ENCODE measurements at regions not wholly inside any gene's neighbourhood (a gene's known extent, or its start where the extent isn't known, plus 50 kb on each side); places are given as distances from the start of the nearest gene placed in this dataset.

DNA sequence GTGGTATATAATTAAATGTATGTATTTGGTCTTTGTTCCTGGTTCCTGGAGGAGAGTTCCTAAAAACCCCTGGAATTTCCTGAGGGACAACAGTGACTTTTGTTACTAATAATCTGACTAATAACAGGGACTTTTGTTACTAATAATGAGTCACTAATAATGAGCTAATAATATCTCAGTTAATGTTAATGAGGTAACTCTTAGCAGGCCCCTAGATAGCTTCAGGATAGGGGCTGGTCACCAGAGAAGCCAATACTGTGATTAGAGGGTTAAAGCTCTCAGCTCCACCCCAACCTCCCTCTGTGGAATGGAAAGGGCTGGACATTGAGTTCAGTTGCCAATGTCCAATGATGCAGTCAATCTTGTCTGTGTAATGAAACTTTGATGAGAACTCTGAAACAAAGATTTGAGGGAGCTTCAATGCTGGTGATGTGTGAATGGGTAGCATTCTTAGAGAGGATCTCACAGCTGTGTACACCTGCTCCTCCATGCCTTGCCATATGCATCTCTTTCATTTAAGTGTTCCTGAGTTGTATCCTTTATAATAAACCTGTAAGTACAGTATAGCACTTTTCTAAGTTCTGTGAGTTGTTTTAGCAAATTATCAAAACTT is 1431.4 kb upstream of the TENM4 start:
- peaks cover 1% of the 10 kb centered on the region for H3K9me3 Mint-ChIP-seq
- POLR2A ChIA-PET, result no interaction called here
- H3K27me3 Mint-ChIP-seq, result no peaks in the 10 kb centered on the region
- H3K27ac Mint-ChIP-seq, result no peak overlapping the region
- H3K4me3 Mint-ChIP-seq, result no peak overlapping the region
- no peak for ATAC-seq (ENCODE audit: low read depth)
- H3K4me1 Mint-ChIP-seq, result no peaks in the 10 kb centered on the region
- no peak for DNase-seq
- no peaks in the 10 kb centered on the region for H3K36me3 Mint-ChIP-seq

DNA sequence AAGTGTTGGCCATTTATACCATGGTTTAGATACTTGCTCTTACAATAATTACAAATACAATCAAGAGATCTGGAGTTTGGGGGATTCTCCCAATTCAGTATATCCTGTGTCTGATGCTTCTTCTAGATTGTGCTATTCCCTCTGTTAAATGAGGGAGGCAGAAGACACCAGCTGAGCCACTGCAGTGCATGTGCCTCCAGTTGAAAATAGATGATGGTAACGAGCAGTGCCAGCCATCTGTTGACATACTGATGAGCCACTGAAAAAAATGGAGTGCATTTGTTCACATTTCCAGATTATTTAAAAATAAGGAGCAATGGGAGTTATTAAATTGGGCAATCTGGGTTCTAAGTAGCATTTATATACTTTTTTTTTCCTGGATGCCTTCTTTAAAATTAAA is 1428.0 kb upstream of the TENM4 start:
- Mint-ChIP-seq H3K36me3 (no peaks in the 10 kb centered on the region), H3K4me1 (no peaks in the 10 kb centered on the region), H3K4me3 (no peak overlapping the region), H3K9me3 (peaks cover 1% of the 10 kb centered on the region), H3K27me3 (no peaks in the 10 kb centered on the region), H3K27ac (no peak overlapping the region)
- DNase-seq, result no peak
- ATAC-seq (ENCODE audit: low read depth), result no peak
- POLR2A ChIA-PET, result no interaction called here

DNA sequence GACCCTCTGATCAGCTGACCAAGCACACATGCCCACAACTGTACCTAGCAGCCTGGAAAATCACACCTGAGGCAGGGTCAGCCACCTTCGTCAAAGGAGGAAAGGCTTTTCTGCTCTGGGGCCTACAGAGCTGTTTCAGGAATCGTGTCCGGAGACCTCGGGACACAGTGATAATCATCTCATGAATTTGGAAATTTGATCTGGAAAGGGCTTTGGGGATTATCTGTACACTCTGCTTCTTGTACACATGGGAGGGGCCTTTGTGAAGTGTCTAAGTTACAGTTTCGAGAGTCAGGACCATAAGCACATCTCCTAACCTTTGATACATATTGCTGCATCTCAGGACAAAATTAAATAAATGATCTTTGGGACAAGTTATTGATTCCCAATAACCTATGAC is 1421.2 kb upstream of the TENM4 start:
- Mint-ChIP-seq H3K27ac (no peak overlapping the region), H3K4me3 (no peak overlapping the region), H3K4me1 (no peaks in the 10 kb centered on the region), H3K9me3 (peaks cover 2% of the 10 kb centered on the region), H3K36me3 (no peaks in the 10 kb centered on the region), H3K27me3 (no peaks in the 10 kb centered on the region)
- no peak for DNase-seq
- no peak for ATAC-seq (ENCODE audit: low read depth)
- POLR2A ChIA-PET, result no interaction called here

DNA sequence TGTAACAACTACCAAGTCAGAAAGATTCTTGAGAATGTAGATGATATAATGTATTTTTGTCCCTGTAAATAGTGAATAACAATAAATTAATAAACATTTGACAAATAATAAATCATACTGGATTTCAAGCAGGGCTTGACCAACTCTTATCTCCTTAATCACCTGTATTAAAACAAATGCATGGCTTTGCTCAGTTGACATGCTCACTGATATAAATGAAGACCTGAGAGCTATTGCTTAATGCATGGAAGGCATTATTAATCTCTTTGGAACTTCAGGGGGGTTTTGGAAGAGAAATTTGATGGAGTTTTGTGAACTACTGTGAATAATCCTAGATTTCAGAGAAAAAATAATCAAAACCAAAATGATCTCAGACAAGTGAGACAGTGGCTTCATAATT is 1420.4 kb upstream of the TENM4 start:
- DNase-seq (no peak), ATAC-seq (ENCODE audit: low read depth) (no peak)
- no peaks in the 10 kb centered on the region for H3K27me3 Mint-ChIP-seq
- peaks cover 2% of the 10 kb centered on the region for H3K9me3 Mint-ChIP-seq
- H3K4me3 Mint-ChIP-seq, result no peak overlapping the region
- no peak overlapping the region for H3K27ac Mint-ChIP-seq
- POLR2A ChIA-PET, result no interaction called here
- no peaks in the 10 kb centered on the region for H3K36me3 Mint-ChIP-seq
- H3K4me1 Mint-ChIP-seq, result no peaks in the 10 kb centered on the region

DNA sequence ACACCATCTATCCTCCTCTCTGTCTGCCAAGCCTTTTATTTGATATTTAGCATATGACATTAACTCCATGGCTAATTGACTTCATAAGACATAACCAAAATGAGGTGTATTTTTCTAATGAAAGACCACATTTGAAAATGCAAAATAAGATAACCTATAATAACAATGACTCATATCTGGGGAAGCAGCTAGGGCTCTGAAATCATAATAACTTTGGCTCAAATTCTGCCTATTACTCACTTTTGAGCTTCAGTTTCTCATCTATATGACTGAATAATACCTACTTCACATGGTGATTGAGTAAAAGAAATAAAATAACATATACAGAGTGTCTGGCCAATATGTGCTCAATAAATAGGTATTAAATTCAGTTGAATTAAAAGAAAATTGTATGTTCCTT is 1419.8 kb upstream of the TENM4 start:
- H3K4me1 Mint-ChIP-seq, result no peaks in the 10 kb centered on the region
- peaks cover 2% of the 10 kb centered on the region for H3K9me3 Mint-ChIP-seq
- H3K27ac Mint-ChIP-seq, result no peak overlapping the region
- no peaks in the 10 kb centered on the region for H3K27me3 Mint-ChIP-seq
- ATAC-seq (ENCODE audit: low read depth) (no peak), DNase-seq (no peak)
- POLR2A ChIA-PET, result no interaction called here
- no peak overlapping the region for H3K4me3 Mint-ChIP-seq
- no peaks in the 10 kb centered on the region for H3K36me3 Mint-ChIP-seq

DNA sequence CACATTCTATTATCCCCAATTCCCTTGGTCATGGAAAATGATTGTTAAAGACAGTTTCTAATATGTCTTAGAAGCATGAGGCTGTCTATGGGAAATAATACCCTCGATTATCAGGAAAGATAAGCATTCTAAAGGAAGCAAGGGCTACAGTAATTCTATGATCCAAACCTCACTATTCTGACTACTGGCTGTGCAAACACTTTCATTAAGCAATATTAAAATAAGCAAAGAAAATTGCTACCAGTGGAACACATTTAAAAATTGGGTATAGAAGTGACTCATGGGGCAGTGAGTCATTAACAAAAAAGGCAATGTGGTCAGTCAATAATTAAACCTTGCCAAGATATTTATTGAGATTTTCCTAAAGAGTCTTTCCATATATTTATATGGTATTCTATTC is 1415.2 kb upstream of the TENM4 start:
- Mint-ChIP-seq H3K27ac (no peak overlapping the region), H3K4me3 (no peak overlapping the region), H3K4me1 (no peaks in the 10 kb centered on the region), H3K9me3 (peaks cover 4% of the 10 kb centered on the region), H3K36me3 (no peaks in the 10 kb centered on the region), H3K27me3 (no peaks in the 10 kb centered on the region)
- POLR2A ChIA-PET, result no interaction called here
- ATAC-seq (ENCODE audit: low read depth), result no peak
- DNase-seq, result no peak

DNA sequence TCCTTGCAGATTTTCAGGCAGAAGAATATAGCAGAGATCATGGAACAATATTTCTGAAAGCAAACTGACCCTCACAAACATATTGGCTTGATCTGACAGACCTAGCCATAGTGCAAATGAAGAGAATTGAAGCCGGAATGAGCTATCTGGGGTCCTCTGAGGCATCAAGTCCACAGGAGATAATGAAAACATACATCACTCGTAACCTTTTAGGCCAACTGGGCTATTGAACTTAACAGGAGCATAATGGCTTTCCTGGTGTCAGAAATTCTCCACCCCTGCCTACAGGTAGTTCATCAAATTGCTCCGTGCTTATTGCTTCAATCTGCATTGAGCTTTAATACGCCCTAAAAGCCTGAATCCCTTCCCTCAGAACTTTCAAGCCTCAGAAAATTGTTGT is 1414.6 kb upstream of the TENM4 start:
- POLR2A ChIA-PET, result no interaction called here
- no peak overlapping the region for H3K4me3 Mint-ChIP-seq
- DNase-seq (no peak), ATAC-seq (ENCODE audit: low read depth) (no peak)
- H3K27ac Mint-ChIP-seq, result no peak overlapping the region
- H3K27me3 Mint-ChIP-seq, result no peaks in the 10 kb centered on the region
- peaks cover 4% of the 10 kb centered on the region for H3K9me3 Mint-ChIP-seq
- no peaks in the 10 kb centered on the region for H3K36me3 Mint-ChIP-seq
- no peaks in the 10 kb centered on the region for H3K4me1 Mint-ChIP-seq

DNA sequence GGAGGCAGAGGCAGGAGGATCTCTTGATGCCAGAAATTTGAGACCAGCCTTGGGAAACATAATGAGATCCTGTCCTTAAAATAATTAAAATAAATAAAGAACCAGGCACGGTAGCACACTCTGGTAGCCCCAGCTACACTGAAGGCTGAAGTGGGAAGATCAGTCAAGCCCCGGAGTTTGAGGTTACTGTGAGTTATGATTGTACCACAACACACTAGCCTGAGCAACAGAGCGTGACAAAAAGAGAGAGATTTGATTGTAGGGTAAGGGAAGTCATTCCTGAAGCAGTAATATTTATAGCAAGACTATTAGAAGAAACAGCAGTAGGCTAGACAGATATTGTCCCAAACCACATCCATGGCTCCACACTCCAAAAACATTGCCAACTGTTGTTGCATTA is 1408.4 kb upstream of the TENM4 start:
- Mint-ChIP-seq H3K27ac (no peak overlapping the region), H3K9me3 (peaks cover 8% of the 10 kb centered on the region), H3K4me3 (no peak overlapping the region), H3K4me1 (no peaks in the 10 kb centered on the region), H3K36me3 (no peaks in the 10 kb centered on the region), H3K27me3 (no peaks in the 10 kb centered on the region)
- POLR2A ChIA-PET, result no interaction called here
- no peak for ATAC-seq (ENCODE audit: low read depth)
- no peak for DNase-seq

DNA sequence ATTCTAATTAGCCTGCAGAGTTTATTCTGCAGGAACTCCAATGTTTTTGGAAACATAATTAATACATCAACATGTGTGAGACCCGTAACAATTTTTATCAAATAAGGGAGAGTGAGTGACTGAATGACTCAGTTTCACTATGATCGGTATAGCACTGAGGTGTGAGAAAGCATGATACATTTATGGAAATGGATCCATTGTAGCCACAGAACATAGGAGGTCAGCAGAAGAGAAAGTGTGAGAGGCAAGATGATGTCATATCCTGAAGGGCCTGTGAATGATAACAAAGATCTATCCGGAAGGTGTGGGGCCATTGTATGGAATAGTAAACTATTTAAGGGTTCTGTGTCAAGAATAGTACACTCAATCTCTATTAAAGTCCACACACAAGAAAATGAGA is 1406.1 kb upstream of the TENM4 start:
- Mint-ChIP-seq H3K9me3 (peaks cover 8% of the 10 kb centered on the region), H3K27me3 (no peaks in the 10 kb centered on the region), H3K27ac (no peak overlapping the region), H3K4me3 (no peak overlapping the region), H3K36me3 (no peaks in the 10 kb centered on the region), H3K4me1 (no peaks in the 10 kb centered on the region)
- no peak for ATAC-seq (ENCODE audit: low read depth)
- POLR2A ChIA-PET, result no interaction called here
- no peak for DNase-seq

DNA sequence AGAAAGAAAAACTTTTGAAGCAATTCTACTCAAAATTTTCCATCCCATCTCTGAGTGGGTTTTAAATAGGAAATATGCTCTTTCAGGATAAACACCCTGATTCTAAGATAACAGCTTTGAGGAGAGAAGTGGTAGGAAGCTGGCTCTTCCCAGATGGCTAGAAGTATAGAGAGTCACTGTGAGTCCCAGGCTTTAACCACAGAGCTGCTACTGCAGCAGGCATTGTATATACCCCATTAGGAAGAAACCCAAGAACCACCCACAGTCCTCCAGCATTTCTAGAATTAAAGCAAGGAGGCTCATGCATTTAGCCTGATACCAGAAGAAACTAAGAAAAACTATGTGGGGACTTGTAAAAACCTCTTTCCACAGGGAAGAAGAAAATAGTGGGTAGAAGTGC is 1405.6 kb upstream of the TENM4 start:
- DNase-seq, result no peak
- Mint-ChIP-seq H3K27me3 (no peaks in the 10 kb centered on the region), H3K4me1 (no peaks in the 10 kb centered on the region), H3K27ac (no peak overlapping the region), H3K4me3 (no peak overlapping the region), H3K9me3 (peaks cover 8% of the 10 kb centered on the region), H3K36me3 (no peaks in the 10 kb centered on the region)
- no peak for ATAC-seq (ENCODE audit: low read depth)
- POLR2A ChIA-PET, result no interaction called here

DNA sequence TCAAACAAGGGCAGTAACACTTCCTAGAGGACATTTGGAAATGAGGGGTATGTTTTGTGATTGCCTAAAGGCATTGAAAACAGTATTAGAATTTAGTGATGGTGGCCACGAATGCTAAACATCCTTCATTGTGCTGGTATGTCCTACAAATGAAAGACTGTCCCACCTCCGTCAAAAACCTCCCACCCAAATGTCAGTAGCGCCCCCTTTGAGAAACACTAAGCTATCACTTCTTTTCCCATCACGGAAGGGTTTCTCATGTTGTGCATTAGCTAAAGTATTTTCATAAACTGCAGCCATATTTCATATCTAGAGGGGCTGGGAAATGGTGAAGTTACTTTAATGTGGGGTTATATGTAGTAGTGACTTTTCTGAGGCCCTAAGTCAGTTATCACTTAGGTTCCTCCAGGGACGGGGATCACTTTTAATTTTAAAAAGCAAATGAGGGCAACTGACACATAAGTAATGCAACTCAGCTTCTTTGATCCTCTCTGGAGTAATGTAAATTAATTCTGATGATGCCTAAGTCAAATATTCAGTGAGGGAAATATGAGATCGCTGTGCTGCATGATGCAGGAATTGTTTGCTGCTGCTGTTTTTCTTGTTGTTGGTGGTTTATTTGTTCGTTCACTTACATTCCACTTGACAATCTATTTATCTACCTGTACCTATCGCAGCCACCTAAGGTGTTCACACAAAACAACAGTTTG is 1403.4 kb upstream of the TENM4 start:
- no peak overlapping the region for H3K4me3 Mint-ChIP-seq
- no peak overlapping the region for H3K27ac Mint-ChIP-seq
- no peaks in the 10 kb centered on the region for H3K4me1 Mint-ChIP-seq
- POLR2A ChIA-PET, result no interaction called here
- H3K27me3 Mint-ChIP-seq, result no peaks in the 10 kb centered on the region
- ATAC-seq (ENCODE audit: low read depth) (no peak), DNase-seq (no peak)
- H3K36me3 Mint-ChIP-seq, result no peaks in the 10 kb centered on the region
- H3K9me3 Mint-ChIP-seq, result peaks cover 6% of the 10 kb centered on the region

DNA sequence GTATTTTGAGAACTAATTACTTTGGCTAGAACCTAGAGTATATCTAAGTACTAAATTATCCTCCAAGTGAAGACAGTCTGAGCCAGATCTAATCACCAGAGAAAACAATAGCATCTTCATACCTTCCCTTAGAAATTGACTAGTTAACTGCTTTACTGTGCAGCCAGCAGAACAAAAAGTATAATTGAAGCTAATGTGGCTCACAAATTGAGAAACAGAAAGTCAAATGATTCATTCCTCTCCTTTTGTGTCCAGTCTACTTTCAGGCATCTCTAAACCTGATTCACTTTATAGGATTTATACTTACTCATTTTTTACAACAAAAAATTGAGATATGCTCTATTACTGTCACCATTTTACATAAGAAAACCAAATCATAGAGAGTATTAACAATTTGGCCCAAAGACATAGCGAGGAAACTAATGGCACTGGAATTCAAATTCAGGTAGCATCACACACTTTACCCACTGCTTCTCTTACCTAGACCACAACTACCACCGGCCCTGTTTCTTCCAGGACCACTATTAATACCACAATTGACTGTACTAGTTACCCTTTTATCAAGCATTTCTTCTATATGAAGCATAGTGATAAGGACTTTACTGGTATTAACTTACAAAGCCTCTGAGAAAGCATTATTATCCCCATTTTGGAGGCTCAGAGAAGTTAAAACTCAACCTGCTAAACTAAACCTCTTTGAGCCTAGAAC is 1402.6 kb upstream of the TENM4 start:
- Mint-ChIP-seq H3K4me1 (no peaks in the 10 kb centered on the region), H3K27me3 (no peaks in the 10 kb centered on the region), H3K36me3 (no peaks in the 10 kb centered on the region), H3K9me3 (peaks cover 4% of the 10 kb centered on the region), H3K27ac (no peak overlapping the region), H3K4me3 (no peak overlapping the region)
- no peak for ATAC-seq (ENCODE audit: low read depth)
- no peak for DNase-seq
- POLR2A ChIA-PET, result no interaction called here

DNA sequence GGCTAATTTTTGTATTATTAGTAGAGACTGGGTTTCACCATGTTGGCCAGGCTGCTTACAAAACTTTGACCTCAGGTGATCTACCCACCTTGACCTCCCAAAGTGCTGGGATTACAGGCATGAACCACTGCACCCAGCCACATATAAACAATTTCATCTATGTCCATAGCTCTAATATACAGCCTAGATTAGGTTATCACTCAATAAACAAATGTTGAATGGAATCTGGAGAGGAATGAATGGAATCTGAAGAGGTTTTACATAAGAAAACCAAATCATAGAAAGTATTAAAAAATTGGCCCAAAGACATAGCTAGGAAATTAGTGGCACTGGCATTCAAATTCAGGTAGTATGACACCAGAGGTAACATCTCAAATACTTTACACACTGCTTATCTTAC is 1401.4 kb upstream of the TENM4 start:
- ATAC-seq (ENCODE audit: low read depth) (no peak), DNase-seq (no peak)
- H3K27me3 Mint-ChIP-seq, result no peaks in the 10 kb centered on the region
- H3K4me1 Mint-ChIP-seq, result no peaks in the 10 kb centered on the region
- POLR2A ChIA-PET, result no interaction called here
- no peak overlapping the region for H3K4me3 Mint-ChIP-seq
- no peaks in the 10 kb centered on the region for H3K36me3 Mint-ChIP-seq
- no peak overlapping the region for H3K27ac Mint-ChIP-seq
- H3K9me3 Mint-ChIP-seq, result peaks cover 4% of the 10 kb centered on the region

DNA sequence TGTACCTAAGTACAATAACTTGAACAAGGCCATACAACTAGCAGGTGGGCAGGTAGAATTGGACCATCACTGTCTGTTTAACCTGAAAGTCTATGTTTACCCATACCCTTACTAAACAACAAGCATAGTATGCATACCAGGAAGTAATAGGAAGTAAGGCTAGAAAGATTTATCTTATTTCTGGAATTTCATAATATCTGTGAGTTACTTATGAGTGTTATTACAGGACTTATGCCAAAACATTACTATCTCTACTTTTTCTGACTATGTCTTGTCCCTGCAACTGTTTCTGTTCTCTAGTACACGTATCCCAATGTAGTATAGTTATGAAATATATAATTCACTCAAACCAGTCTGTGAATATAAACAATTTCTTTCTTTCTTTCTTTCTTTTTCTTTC is 1400.8 kb upstream of the TENM4 start:
- DNase-seq (no peak), ATAC-seq (ENCODE audit: low read depth) (no peak)
- H3K36me3 Mint-ChIP-seq, result no peaks in the 10 kb centered on the region
- no peaks in the 10 kb centered on the region for H3K4me1 Mint-ChIP-seq
- H3K27ac Mint-ChIP-seq, result no peak overlapping the region
- POLR2A ChIA-PET, result no interaction called here
- no peaks in the 10 kb centered on the region for H3K27me3 Mint-ChIP-seq
- no peak overlapping the region for H3K4me3 Mint-ChIP-seq
- peaks cover 2% of the 10 kb centered on the region for H3K9me3 Mint-ChIP-seq
